ENCODE measurements at regions not wholly inside any gene's neighbourhood (a gene's known extent, or its start where the extent isn't known, plus 50 kb on each side); places are given as distances from the start of the nearest gene placed in this dataset.

DNA sequence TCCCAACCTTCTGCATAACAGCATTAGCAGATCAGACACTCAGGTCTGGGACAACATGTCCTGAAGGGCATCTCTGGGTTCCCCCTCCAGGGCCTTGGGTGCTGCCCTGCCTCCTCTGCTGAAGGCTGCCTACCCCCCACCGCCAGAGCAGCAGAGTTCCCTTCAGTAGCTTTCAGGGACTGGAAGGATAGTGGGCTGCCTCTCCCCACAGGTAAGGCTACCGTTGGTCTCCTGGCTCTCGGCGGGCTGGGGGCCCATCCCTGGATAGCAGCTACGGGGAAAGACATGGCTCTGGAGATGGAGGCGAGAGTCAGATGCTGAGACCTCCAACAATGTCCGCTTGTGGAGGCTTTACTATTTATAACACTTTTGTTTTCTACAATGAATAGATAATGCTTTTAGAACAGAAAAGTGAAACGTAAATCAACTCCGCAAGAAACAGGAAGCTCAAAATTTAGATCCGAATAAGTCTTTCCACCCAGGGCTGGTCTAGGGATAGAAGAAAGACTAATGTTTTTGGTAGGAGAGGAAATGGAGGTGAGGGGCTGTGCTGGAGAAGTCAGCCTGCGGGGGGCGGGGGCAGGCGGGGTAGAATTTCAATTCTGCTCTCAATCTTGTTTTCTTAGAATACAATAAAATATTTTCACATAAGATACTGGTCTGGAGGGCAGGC, 58.4 kb downstream of the ARL4C start:
- DNase-seq (ENCODE audit: low read depth, low spot score): no peak

DNA sequence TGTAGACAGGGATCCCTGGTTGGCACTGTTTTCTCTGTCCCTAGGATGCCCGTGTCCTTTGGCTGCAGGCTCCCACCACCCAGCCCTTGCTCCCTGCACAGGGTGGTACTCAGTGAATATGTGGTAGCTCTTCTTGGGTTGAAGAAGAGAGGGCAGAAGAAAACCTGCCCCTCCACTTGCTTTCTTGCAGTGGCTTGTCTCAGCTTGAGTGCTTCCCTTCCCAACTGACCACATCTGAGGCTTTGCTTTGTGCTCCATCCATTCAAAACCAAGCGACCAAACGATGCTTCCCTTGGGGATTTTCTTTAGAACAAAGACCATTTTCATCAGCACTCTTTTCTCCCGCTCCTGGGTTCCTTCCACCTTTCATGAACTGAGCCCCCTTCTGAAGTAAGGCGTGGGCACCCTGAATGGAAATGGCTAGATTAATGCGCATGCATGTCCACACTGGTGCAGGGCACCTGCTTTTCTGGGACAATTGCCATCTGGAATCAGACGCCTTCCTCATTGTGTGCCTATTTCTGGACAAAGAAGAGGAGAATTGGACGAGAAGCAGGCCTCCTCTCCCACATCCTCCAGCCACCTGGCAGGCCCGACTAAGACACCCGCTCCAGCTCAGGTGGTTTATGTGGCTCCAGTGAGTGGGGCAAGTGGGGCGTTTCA, 59.1 kb downstream of the ARL4C start:
- no peak for DNase-seq (ENCODE audit: low read depth, low spot score)

DNA sequence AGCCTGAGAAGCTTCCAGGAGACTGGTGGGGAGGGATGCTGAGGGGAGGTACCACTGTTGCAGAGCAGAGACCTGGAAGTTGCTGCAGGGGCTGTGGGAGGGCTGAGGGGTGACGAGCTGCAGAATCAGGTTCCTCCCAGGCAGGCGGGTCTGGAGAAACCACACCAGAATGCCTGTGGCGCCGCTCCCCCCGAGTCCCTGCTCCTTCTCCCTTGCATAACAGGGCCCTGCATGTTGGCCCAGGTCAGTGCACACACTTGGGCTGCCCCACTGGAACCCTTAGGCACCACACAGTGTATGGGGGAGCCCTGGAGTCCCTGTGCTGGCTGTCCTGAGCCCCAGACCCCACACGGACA, 60.4 kb downstream of the ARL4C start:
- DNase-seq (ENCODE audit: low read depth, low spot score): no peak

DNA sequence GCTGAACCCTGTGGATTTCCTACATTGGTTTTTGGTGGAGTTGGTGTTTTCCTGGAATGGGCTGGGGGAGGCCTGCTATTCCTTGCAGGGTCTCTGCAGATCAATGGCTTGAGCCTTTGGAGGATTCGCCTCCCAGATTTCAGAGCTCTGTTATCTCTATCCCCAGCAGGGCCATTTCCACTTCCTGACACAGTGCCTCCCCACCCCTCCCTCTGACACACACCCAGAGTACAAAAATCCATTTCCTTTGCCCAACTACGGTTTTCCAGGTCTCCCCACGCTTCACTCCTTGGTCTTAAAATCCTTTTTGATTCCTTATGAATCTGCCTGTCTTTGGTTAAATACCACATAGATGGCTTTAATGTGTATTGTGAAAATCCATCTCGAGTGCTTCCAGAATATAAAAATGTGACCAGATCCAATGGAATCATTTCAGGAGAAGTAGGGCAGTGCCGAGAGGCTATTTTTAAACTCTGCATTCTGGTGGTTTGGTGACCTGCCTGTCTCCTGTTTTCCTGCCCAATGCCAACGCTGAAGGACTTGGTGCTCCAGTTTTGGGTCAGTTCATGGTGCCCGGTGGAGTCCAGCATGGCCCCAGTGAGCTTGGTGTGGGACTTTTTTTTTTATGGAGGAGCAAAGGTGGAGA, 60.9 kb downstream of the ARL4C start:
- no peak for DNase-seq (ENCODE audit: low read depth, low spot score)

DNA sequence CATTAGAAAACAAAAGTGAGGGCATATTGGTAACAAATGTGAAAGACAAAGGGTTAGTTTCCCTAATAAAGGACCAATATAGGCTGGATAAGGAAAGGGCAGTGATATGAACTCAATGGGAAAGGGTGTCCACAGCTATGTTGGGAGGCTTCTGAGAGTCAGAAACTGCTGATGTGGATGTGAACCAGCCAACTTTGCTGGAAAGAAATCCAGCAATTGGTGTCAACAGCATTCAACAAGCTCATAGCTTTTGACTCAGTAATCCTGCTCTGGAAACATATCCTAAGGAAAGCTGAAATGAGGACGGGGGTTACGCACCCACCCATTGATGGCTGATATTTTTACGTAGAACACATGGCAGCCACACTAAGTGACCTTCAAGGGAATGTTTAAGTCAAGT, 63.7 kb downstream of the ARL4C start:
- no peak for DNase-seq (ENCODE audit: low read depth, low spot score)

DNA sequence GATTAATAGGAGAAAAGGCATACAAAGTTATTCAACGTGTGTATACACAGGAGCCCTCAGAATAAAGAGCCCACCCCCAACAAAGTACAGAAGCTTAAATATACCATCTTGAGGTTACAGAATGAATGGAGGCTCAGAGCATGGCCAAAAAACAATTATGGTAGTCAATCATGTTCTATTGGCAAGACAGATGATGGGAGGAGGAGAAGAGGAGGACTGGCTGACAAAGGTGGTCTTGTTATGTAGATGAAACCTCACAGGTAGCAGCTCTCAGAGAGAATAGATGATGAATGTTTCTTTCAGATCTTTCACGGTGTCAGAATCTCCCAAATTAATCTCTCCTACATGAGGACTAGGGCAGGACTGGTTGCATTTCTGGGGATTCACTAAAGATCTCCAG, 66.0 kb downstream of the ARL4C start:
- no peak for DNase-seq (ENCODE audit: low read depth, low spot score)

DNA sequence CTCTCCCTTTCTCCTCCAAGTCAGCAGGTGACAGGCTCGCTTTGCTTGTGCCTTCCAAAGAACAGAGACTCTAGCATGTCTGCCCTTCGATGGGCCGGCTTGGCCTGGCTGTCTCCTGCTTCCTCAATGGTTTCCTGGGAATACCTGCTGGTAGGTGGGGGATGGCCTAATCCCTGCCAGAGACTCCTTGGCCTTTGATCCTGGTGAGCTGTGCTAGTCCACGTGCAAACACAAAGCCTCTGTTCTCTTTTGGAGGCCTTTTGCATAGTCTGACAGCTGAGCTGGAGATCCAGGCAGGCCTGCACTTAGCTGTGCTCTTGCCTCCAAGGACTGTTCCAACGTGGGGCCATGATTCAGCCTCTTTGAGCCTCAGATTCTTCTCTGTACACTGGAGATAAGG, 67.6 kb downstream of the ARL4C start:
- DNase-seq (ENCODE audit: low read depth, low spot score): no peak

DNA sequence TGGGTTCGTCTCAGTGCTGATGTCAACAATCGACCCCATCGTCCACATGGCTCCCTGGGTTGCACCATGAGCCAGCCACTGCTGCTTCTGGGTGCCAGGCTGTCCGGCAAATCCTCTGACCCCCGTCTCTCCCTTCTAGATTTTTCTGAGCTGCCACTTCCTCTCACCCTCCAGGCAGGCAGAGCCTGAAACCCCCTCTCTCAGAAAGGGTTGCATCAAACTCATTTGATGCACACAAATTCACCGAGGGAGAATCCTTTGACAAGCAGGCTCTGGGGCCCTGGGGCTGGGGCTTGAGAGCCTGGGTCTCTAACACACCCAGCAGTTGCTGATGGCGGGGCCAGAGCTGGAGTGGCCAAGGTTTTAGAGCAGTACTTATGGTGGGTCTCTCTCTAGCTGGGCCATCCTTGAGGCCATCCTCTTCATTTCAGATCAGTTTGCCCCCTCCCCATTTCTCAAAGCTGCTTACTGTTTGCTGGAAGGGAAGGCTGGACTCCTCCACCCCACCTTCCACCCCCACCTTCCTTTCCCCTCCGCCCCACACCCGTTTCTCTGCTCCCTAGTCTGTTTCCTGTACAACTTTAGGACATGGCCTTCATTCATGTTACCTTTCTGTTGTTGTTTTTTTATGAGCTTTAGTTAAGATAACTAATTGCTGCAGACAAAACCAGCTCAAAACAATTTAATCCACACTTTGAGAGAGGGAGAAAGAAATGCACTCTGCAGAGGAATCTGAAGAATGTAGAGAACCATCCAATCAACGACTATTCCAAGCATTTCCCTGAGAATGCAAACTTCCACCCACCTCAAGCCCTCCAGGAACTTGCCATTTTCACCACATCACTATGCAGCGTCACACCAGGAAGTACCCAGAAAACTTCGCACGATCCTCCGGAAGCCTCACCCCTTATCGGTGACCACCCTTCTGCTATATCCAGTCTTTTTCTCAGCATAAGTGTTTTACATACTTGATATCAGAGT, 69.5 kb downstream of the ARL4C start:
- DNase-seq (ENCODE audit: low read depth, low spot score): no peak

DNA sequence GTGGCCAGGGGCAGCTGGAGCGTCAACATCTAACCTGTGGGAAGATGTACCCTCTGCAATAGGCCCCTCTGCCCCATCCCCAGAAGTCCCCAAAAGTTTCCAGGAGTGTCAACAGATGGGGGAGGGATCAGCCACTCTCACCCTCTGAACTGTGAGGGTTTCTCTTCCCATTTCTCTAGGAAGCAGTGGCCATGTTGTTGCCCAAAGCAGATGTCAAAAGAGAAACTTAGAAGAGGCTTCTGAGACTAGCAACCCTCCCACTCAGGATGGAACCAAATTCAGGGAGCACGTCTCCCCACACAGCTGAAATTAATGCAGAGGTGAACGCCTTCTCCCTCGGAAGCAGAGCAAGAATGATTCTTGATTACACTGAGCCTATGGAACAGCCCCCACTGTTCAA, 70.3 kb downstream of the ARL4C start:
- no peak for DNase-seq (ENCODE audit: low read depth, low spot score)

DNA sequence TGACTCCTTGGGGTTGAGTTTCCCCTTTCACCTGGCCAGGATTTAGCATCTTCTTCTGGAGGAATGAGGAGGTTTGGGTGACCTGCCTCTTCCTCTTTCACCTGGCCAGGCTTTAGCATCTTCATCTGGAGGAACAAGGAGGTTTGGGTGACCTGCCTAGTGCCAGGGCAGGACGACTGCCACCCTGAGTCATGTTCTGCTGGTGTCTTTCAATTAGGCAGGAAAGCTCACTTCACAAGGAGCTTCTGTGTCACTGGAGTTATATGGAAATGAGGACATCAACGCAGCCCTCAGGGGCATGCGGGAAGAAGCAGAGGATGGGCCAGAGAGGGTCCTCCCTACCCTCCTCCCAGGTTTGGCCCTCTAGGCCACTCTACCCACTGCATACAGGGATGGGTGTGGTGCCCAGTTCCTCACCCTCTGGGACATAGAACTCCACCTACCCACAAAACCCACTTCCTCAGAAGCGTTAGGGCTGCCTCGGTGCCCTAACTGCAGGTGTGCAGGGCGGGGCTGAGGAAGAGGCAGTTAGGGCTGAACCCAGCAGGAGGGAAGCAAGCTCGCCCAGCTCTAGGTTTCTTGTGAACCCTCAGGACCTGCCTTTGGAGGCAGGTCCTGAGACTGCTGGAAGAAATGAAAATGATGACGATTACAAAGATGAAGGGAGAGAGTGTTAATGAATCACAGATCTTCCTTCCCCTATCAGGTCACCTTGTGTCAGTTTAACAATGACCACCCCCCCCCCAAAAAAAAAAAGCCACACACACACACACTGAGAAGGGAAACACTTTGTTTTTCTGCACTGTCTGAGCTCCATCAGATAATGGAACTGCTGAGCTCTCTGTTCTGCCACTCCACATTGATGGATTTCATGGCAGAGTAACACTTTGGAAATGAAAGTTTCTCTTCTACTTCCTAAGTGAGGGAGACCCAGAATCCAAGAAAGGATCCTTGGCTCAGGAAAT, 71.0 kb downstream of the ARL4C start:
- DNase-seq (ENCODE audit: low read depth, low spot score): peak; percentile 50

DNA sequence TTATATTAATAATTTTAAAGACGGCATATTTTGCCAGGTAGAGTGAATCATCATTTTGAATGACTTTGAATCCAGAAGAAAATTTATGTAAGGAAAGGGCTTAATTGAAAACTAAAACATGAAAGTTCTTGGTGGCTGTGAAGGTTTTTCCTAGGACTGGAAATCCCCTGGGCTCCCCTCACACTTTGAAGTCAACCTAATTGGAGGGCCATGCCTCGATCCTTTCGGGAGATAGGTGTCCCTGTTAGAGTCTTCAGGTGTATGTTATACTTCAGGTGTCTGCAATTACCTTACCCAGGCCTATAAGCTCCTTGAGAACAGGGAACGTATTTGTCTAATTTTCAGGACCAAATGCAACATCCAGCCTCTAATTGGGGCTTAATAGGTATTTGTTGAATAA, 73.0 kb downstream of the ARL4C start:
- no peak for DNase-seq (ENCODE audit: low read depth, low spot score)

DNA sequence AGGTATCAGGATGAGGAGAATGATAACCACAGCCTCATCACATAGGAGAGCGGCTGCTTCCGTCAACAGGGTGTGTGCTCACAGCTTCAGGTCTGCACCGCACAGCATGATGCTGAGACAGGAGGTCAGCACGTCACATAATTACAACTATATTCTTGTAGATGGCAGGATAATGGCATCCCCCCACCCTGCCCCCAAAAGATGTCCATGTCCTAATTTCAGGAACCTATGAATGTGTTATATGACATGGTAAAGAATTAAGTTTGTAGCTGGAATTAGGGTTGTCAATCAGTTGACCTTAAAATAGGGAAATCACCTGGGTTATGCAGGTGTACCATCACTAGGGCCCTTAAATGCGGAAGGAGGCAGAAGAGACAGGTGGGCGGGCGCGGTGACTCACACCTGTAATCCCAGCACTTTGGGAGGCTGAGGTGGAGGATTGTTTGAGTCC, 73.9 kb downstream of the ARL4C start:
- no peak for DNase-seq (ENCODE audit: low read depth, low spot score)

DNA sequence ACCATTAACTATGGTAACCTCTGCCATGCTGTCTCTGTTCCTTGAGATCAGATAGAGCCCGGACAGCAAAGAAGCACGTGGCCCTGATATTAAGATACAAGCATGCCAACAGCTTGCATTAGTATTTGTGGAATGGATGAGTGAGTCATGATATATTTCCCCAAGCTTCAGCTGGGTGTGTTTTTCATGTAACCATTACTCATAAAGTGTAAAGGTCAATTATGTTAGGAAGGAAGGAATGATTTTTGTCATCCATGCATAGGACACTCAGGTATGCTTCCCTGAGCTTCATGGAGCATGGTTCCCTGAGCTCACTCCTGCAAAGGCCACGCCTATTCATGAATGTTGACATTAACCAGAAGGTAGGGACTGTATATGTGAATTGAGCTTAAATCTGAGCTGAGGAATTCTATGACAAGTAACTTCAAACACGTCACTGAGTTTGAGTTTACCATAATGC, 74.6 kb downstream of the ARL4C start:
- no peak for DNase-seq (ENCODE audit: low read depth, low spot score)

DNA sequence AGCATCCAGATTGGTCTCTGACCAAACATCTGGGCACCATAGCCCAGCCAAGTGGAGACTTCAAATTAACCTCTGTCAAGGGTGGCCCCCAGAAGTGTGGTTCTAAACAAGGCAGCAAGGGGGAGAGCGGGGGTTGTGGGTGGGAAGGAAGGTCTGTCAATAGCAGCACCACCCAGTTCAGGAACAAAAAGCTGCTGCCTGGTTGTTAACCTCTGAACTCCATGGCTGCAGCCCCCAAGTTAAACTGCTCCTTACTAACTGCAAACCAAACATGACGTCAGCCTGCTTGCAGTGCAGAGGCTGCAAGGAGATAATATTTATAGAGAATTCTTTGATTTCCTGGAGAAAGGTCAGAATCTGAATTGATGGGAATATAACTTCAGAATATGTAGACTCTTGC, 76.5 kb downstream of the ARL4C start:
- DNase-seq (ENCODE audit: low read depth, low spot score): no peak

DNA sequence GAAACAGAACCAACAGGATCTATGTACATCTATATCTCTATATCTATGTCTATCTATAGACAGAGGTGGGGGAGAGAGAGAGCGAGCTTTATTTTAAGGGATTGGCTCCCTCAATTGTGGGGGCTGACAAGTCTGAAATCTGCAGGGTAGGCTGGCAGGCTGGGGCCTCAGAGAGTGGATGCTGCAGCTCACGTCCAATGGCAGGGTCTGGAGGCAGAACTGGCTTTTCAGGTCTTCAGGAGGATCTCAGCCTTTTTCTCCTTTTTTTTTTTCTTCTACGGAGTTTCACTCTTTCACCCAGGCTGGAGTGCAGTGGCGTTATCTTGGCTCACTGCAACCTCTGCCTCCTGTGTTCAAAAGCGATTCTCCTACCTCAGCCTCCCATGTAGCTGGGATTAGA, 77.2 kb downstream of the ARL4C start:
- no peak for DNase-seq (ENCODE audit: low read depth, low spot score)

DNA sequence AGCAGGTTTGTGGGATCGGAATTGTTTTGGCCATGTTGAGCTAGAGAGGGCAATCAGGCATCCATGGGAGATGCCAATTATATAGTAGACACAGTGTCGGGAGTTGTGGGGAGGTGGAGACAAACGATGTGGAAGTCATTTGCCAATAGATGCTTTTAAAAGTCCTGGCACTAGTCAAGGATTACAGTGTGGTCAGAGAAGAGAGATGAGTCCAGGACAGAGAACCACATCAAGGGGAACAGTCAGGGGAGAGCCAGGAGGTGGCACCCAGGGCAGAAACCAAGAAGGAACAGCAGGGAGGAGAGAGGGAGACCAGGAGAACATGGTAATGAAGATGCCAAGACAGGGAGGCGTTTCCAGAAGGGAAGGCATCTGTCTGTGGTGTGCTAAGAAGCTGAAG, 81.2 kb downstream of the ARL4C start:
- DNase-seq (ENCODE audit: low read depth, low spot score): no peak

DNA sequence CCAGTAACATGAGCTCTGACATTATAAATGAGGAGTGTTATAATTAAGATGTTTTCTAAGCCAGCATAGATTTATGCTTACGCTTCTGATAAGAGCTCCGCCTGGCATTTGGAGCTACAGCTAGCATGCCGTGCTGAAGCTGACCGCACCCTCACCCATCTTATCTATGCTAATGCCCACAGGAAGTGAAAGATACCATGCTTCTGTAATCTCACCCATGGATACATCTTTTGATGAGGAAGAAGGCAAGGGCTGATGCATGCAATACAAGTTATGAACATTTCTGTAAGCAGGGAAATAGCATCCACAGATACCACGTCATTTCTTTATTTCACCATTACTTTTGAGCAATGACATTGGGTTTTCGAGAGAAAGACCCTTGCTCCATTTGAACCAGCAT, 82.3 kb downstream of the ARL4C start:
- DNase-seq (ENCODE audit: low read depth, low spot score): no peak

DNA sequence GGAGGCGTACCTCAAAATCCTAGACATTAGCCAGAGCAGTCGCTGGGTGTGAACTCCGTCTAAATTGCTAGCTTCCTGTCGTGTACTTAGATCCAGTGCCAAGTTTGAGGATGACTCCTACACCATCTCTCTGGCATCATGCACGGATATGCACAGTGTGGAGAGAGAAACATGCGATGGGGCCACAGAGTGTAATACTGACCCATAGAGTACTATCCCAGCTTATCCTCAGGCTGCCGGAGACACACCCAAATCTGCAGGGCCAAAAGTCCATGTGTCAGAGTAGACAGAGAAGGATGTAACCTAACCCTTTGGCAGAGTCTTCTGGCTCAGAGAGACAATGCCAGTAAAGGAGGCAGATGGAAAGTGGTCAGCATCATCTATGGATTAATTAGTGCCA, 84.2 kb downstream of the ARL4C start:
- DNase-seq (ENCODE audit: low read depth, low spot score): no peak

DNA sequence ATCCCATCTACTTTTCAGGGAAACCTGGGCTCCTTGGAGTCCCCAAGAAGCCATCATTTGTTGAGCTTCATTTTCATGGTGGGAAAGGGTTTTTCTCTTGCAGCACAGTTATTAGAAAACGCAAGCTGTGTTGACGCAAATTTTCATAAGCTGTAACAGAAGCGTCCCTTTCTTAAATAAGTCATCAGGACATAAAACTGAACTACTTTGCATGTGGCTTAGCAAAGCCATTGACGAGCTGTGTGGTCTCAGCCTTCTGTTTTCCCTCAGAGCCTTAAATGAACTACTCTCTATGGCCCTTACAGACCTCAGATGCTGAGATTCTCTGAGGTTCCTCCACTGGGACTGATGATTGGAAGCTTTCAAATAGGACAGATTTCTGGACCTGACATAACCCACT, 85.1 kb downstream of the ARL4C start:
- no peak for DNase-seq (ENCODE audit: low read depth, low spot score)

DNA sequence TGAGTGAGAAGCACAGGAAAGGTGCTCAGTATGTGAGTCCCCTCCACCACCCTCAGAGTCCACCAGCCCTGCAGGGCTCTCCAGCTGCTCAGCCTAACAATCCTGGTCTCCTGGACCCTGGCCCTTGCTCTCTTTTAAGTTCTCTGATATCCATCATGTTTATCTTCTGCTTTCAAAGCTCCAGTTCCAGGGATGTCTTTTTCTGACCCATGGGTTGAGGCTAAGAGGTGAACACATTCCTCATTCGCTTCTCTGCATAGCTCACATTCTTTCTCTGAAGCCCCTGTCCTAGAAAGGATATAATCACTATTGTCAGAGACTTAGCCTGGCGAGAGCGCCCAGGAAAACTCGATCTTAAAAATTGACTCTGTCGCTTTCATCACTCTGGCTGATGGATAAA, 86.4 kb downstream of the ARL4C start:
- DNase-seq (ENCODE audit: low read depth, low spot score): no peak

DNA sequence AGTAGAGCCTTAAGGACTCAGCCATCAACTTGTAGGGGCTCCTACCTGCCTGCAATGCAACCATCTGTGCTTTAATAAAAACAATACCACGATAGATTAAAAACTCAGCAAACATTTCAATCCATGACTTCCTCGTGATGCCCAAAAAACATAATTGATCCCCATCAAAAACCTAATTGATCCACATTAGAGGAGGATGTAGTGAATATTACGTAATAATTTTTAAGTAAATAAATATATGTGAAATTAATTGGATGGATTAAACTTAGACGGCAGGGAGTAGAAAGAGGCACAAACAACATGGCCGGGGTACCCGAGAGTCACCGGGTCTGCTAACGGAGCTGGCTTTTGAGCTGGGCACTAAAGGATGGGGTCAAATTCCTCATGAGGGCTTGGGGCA, 87.3 kb downstream of the ARL4C start:
- no peak for DNase-seq (ENCODE audit: low read depth, low spot score)
